HepG2 (cell line): ENCODE measurements at regions not wholly inside any gene's neighbourhood (a gene's known extent, or its start where the extent isn't known, plus 50 kb on each side); places are given as distances from the start of the nearest gene placed in this dataset.
A peak's percentile ranks its signal among the peaks of the same experiment; 100 is the strongest.

ENCODE experiments used
- ATAC-seq: fragments of 200-7000 bp; cut with Tn5 transposase; 3 replicates; pipeline ENCODE4 v1.9.1; 2020; ENCODE audit warnings: mild to moderate bottlenecking, moderate library complexity
- BruUV-seq: library from RNA; stranded (reverse); fragments of 400-500 nt; replicated peaks from 2 replicates; lab custom pipeline; 2021; lab: Mats Ljungman, UMichigan
- CTCF ChIA-PET: fragments of 300-600 bp; formaldehyde crosslinking; extraction: SDS; loops from one replicate; lab custom pipeline; 2021; ENCODE audit warnings: low total read pairs, inconsistent platforms, low intra/inter-chr PET ratio; lab: Yijun Ruan, JAX
- POLR2A ChIA-PET: fragments of 350-600 bp; sonication (Branson Sonifier 250); formaldehyde crosslinking; loops from one replicate; lab custom pipeline; 2020; ENCODE audit warnings: antibody characterized with exemption, inconsistent platforms; lab: Yijun Ruan, JAX
- DNase-seq: peaks from one replicate; pipeline ENCODE4 v3.0.0-alpha.2; 2015; ENCODE audit warnings: low spot score
- FAIRE-seq: peaks from 3 replicates; lab custom pipeline; 2011; peaks lifted over from hg19 to GRCh38; lab: Jason Lieb, UNC
- H2AFZ ChIP-seq: one replicate; pipeline ENCODE4 v1.6.1; 2011; ENCODE audit warnings: low read length, inconsistent platforms
- H3K27ac ChIP-seq: fragments of 300-600 bp; 3 replicates; pipeline ENCODE4 v1.8.0; 2011; ENCODE audit warnings: mixed run types, mild to moderate bottlenecking, mixed read lengths, low read length, inconsistent platforms; ENCODE audit not compliant: insufficient read depth; ENCODE audit errors: extremely low read length
- H3K27me3 ChIP-seq, 2 experiments: fragments of 200-600 bp in 1 of 2; 2 replicates in 1 of 2; 3 replicates in 1 of 2; pipeline versions ENCODE4 v1.6.0 to v1.8.0; 2011; ENCODE audit warnings: low read length in 2 of 2, mild to moderate bottlenecking in 2 of 2, moderate library complexity in 2 of 2, inconsistent platforms in 1 of 2; ENCODE audit not compliant: insufficient read depth in 2 of 2, control insufficient read depth in 1 of 2
- H3K36me3 ChIP-seq, 2 experiments: fragments of 200-600 bp in 1 of 2; replicated peaks in 1 of 2; 2 replicates in 1 of 2; 3 replicates in 1 of 2; pipeline versions ENCODE4 v1.5.1 to v1.8.0; 2011; ENCODE audit warnings: low read length in 2 of 2, inconsistent platforms in 1 of 2; ENCODE audit not compliant: insufficient read depth in 2 of 2, control insufficient read depth in 1 of 2
- H3K4me1 ChIP-seq: 2 replicates; pipeline ENCODE4 v1.5.1; 2012; ENCODE audit warnings: low read length, inconsistent platforms; ENCODE audit not compliant: insufficient read depth
- H3K4me2 ChIP-seq: 2 replicates; pipeline ENCODE4 v1.6.0; 2011; ENCODE audit warnings: low read depth, low read length, inconsistent platforms
- H3K4me3 ChIP-seq, 3 experiments: fragments of 200-600 bp in 1 of 3; sonication (generic), shearing (Covaris generic) in 1 of 3; replicated peaks in 1 of 3; 2 replicates each; pipeline ENCODE4 v1.5.1; 2011 to 2016; ENCODE audit warnings: low read length in 3 of 3, inconsistent platforms in 2 of 3, low read depth in 2 of 3, mild to moderate bottlenecking in 2 of 3, control low read depth in 1 of 3, mixed read lengths in 1 of 3; ENCODE audit not compliant: insufficient read depth in 1 of 3
- H3K79me2 ChIP-seq: one replicate; pipeline ENCODE4 v1.6.1; 2011; ENCODE audit warnings: low read length, inconsistent platforms; ENCODE audit not compliant: insufficient read depth
- H3K9ac ChIP-seq: 2 replicates; pipeline ENCODE4 v1.6.0; 2011; ENCODE audit warnings: mild to moderate bottlenecking, low read depth, low read length, inconsistent platforms; ENCODE audit not compliant: insufficient read depth
- H3K9me3 ChIP-seq: 2 replicates; pipeline ENCODE4 v1.5.1; 2012; ENCODE audit warnings: mild to moderate bottlenecking, low read length
- H4K20me1 ChIP-seq: 2 replicates; pipeline ENCODE4 v1.6.0; 2011; ENCODE audit warnings: inconsistent platforms, mild to moderate bottlenecking, low read length, moderate library complexity; ENCODE audit not compliant: insufficient read depth
- MAFF ChIP-seq: IDR thresholded peaks from 2 replicates; pipeline ENCODE4 v1.6.1; 2011; ENCODE audit warnings: low read depth, low read length, improper control_type of control experiment
- MAFK ChIP-seq, 2 experiments: IDR thresholded peaks in 1 of 2; conservative IDR thresholded peaks in 1 of 2; 2 replicates each; pipeline ENCODE4 v1.6.1; 2011; ENCODE audit warnings: improper control_type of control experiment in 2 of 2, low read length in 2 of 2
- MATR3 ChIP-seq: sonication (generic); formaldehyde crosslinking; IDR thresholded peaks from 2 replicates; pipeline ENCODE4 v1.4.0; 2020; ENCODE audit warnings: missing genetic modification reagents
- ZNF12 ChIP-seq: sonication (generic); formaldehyde crosslinking; IDR thresholded peaks from 2 replicates; pipeline ENCODE4 v1.5.0; 2020; ENCODE audit warnings: missing genetic modification reagents
- ZNF33B ChIP-seq: sonication (generic); formaldehyde crosslinking; IDR thresholded peaks from 2 replicates; pipeline ENCODE4 v1.5.1; 2020; ENCODE audit warnings: mild to moderate bottlenecking, missing genetic modification reagents
- WGBS: methylation state at CpG from one replicate; pipeline ENCODE4 v1.1.6; 2017; ENCODE audit warnings: low lambda C conversion rate; 5-methylcytosine and 5-hydroxymethylcytosine counted together
- in situ Hi-C: cut with HindIII; loops from 2 replicates; pipeline ENCODE4 v1.10.0; 2017; ENCODE audit warnings: low pct_unique_long_range_greater_than_20kb; ENCODE audit not compliant: extremely low pct_ligation_motif_present
- intact Hi-C: fragments of 100-400 bp; cut with micrococcal nuclease; formaldehyde crosslinking; loops from one replicate; pipeline ENCODE4 v1.10.0; 2022; ENCODE audit not compliant: unreplicated experiment
- TF ChIP-seq, protein P1 (sequence below): sonication (generic); formaldehyde crosslinking; conservative IDR thresholded peaks from 2 replicates; pipeline ENCODE4 v1.4.0; 2020; ENCODE audit warnings: missing genetic modification reagents
- TF ChIP-seq, protein P2 (sequence below): sonication (generic); formaldehyde crosslinking; conservative IDR thresholded peaks from 2 replicates; pipeline ENCODE4 v1.5.0; 2020; ENCODE audit warnings: missing genetic modification reagents
- TF ChIP-seq, protein P3 (sequence below): sonication (generic); formaldehyde crosslinking; IDR thresholded peaks from 2 replicates; pipeline ENCODE4 v1.8.0; 2022; ENCODE audit warnings: mild to moderate bottlenecking, missing genetic modification reagents, moderate library complexity

DNA sequence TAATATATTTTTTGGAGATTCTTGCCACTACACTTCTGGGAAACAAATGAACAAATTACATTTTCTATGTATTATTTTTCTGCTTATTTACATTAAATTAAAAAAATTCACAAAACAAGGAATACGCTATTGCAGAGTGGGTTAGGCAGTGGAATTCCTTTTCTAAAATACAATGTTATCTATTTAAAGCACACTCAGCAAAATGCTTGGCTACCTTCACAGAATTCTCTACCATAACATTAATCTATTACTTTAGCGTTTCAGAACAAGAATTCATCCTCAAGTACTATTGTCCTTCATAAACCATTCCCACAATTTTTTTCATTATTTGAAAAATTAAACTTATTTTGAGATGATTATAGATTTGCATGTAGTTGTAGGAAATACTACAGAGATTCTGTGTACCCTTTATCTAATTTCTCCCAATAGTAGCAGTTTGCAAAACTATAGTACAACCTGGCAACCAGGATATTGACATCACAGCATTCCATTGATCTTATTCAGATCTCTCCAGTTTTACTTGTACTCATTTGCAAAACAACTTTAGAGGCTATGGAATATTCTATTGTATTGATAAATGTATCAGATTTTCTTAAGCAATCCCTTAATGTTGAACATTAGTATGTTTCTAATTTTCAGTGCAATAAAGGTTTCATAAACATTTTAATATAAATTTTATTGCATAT, 120.9 kb downstream of the DLEU7 start:
- H3K79me2 ChIP-seq, result no peaks in the 10 kb centered on the region
- POLR2A ChIA-PET, result no interaction called here
- H3K9me3 ChIP-seq, result no peaks in the 10 kb centered on the region
- CTCF ChIA-PET, result no interaction called here
- no peak overlapping the region for H3K9ac ChIP-seq
- H3K4me3 ChIP-seq, result no peak overlapping the region
- H3K4me1 ChIP-seq, result no peaks in the 10 kb centered on the region
- H3K27ac ChIP-seq, result no peak overlapping the region
- no TSS peak for BruUV-seq
- no peak overlapping the region for H2AFZ ChIP-seq
- no peak for ATAC-seq
- no peaks in the 10 kb centered on the region for H4K20me1 ChIP-seq
- 98% methylated on average over 2 of the region's 2 CpGs for WGBS
- no peak overlapping the region for H3K4me2 ChIP-seq
- H3K27me3 ChIP-seq, result no peaks in the 10 kb centered on the region
- in situ Hi-C loops, result no loop called here
- H3K36me3 ChIP-seq, result no peaks in the 10 kb centered on the region
- TF ChIP-seq MAFK (conservative IDR thresholded peaks at IDR 0.05 in 1 of 2, IDR thresholded peaks at IDR 0.05 in 1 of 2; ENCODE audit: low read length in 2 of 2), result peak; percentile 86 to 92
- TF ChIP-seq, protein P1, sequence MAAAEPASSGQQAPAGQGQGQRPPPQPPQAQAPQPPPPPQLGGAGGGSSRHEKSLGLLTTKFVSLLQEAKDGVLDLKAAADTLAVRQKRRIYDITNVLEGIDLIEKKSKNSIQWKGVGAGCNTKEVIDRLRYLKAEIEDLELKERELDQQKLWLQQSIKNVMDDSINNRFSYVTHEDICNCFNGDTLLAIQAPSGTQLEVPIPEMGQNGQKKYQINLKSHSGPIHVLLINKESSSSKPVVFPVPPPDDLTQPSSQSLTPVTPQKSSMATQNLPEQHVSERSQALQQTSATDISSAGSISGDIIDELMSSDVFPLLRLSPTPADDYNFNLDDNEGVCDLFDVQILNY (CRISPR knock-in tag), result no peak
- TF ChIP-seq, protein P2, sequence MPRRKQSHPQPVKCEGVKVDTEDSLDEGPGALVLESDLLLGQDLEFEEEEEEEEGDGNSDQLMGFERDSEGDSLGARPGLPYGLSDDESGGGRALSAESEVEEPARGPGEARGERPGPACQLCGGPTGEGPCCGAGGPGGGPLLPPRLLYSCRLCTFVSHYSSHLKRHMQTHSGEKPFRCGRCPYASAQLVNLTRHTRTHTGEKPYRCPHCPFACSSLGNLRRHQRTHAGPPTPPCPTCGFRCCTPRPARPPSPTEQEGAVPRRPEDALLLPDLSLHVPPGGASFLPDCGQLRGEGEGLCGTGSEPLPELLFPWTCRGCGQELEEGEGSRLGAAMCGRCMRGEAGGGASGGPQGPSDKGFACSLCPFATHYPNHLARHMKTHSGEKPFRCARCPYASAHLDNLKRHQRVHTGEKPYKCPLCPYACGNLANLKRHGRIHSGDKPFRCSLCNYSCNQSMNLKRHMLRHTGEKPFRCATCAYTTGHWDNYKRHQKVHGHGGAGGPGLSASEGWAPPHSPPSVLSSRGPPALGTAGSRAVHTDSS, result no peak
- TF ChIP-seq MAFF, result peak; percentile 90
- TF ChIP-seq, all 625 proteins: peak for 2
- DNase-seq, result no peak
- no peak for FAIRE-seq
- intact Hi-C loops, result no loop called here

DNA sequence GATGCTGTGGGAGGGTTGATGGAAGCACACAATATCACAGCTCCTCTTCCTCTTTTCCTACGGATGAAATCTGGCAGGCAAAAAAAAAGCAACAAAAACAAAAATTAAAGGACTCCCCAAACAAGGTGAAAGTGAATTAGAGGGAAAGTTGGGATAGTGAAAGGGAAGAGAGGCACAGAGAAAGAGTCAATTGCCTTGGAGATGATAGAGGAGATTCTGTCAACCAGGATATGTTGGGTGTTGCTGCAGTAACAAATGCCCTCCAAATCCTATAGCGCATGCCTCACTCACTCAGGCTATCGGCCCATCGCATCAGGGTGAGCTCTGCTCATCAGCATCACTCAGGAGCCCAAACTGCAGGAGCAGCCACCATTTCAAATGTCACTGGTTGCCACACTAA, 119.1 kb downstream of the DLEU7 start:
- TF ChIP-seq, protein P3, sequence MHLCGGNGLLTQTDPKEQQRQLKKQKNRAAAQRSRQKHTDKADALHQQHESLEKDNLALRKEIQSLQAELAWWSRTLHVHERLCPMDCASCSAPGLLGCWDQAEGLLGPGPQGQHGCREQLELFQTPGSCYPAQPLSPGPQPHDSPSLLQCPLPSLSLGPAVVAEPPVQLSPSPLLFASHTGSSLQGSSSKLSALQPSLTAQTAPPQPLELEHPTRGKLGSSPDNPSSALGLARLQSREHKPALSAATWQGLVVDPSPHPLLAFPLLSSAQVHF, result no peak
- TF ChIP-seq ZNF33B (CRISPR knock-in tag) (no peak), ZNF12 (CRISPR knock-in tag) (peak; percentile 67; the same call in 1 of the 2 replicates), MATR3 (CRISPR knock-in tag) (no peak)
- ChIA-PET CTCF (no interaction called here), POLR2A (no interaction called here)
- Histone ChIP-seq H3K36me3 (no peaks in the 10 kb centered on the region), H3K4me2 (no peak overlapping the region), H2AFZ (no peak overlapping the region), H3K27me3 (no peaks in the 10 kb centered on the region), H3K9ac (no peak overlapping the region), H3K9me3 (no peaks in the 10 kb centered on the region), H3K27ac (no peak overlapping the region), H3K4me1 (no peaks in the 10 kb centered on the region), H3K4me3 (no peak overlapping the region), H3K79me2 (no peaks in the 10 kb centered on the region), H4K20me1 (no peaks in the 10 kb centered on the region)
- in situ Hi-C loops (no loop called here), intact Hi-C loops (no loop called here)
- BruUV-seq, result no TSS peak
- no peak for ATAC-seq
- no peak for DNase-seq
- WGBS, result 96% methylated on average over 4 of the region's 4 CpGs
- FAIRE-seq, result no peak
